Fibroblast of lung (primary cell): ENCODE measurements at regions not wholly inside any gene's neighbourhood (a gene's known extent, or its start where the extent isn't known, plus 50 kb on each side); places are given as distances from the start of the nearest gene placed in this dataset.

ENCODE experiments used
- DNase-seq, 2 donors: peaks; one replicate each; pipeline versions ENCODE4 v3.0.0 to v3.0.0-alpha.2; 2010; ENCODE audit warnings: low read depth in 2 of 2
- H2AFZ ChIP-seq: 2 replicates; pipeline ENCODE4 v1.5.1; 2012; ENCODE audit warnings: low read length, control low read depth, inconsistent platforms
- H3K27ac ChIP-seq: 2 replicates; pipeline ENCODE4 v1.5.1; 2011; ENCODE audit warnings: low read length, control low read depth; ENCODE audit not compliant: insufficient read depth
- H3K27me3 ChIP-seq: 2 replicates; pipeline ENCODE4 v1.5.1; 2011; ENCODE audit warnings: mild to moderate bottlenecking, low read length; ENCODE audit not compliant: control insufficient read depth, insufficient read depth
- H3K36me3 ChIP-seq: 2 replicates; pipeline ENCODE4 v1.5.1; 2011; ENCODE audit warnings: low read length; ENCODE audit not compliant: control insufficient read depth, insufficient read depth
- H3K4me1 ChIP-seq: 2 replicates; pipeline ENCODE4 v1.5.1; 2011; ENCODE audit warnings: low read length; ENCODE audit not compliant: control insufficient read depth, insufficient read depth; ENCODE audit errors: extremely low read depth
- H3K4me2 ChIP-seq: 2 replicates; pipeline ENCODE4 v1.5.1; 2011; ENCODE audit warnings: low read length, control low read depth; ENCODE audit not compliant: insufficient read depth; ENCODE audit errors: extremely low read depth
- H3K4me3 ChIP-seq, 4 experiments: fragments of 200-600 bp in 1 of 4; sonication (generic) in 1 of 4; replicated peaks in 1 of 4; 2 replicates each; pipeline ENCODE4 v1.5.1; 2011 to 2016; ENCODE audit warnings: low read length in 4 of 4, low read depth in 3 of 4, mild to moderate bottlenecking in 3 of 4, control low read depth in 2 of 4, inconsistent platforms in 1 of 4, mixed read lengths in 1 of 4; ENCODE audit not compliant: insufficient read depth in 1 of 4; ENCODE audit errors: control extremely low read depth in 1 of 4
- H3K79me2 ChIP-seq: 2 replicates; pipeline ENCODE4 v1.5.1; 2012; ENCODE audit warnings: mild to moderate bottlenecking, low read length, inconsistent platforms; ENCODE audit not compliant: control insufficient read depth, insufficient read depth
- H3K9ac ChIP-seq: 2 replicates; pipeline ENCODE4 v1.5.1; 2011; ENCODE audit warnings: mild to moderate bottlenecking, low read length, control low read depth; ENCODE audit not compliant: insufficient read depth
- H3K9me3 ChIP-seq: 2 replicates; pipeline ENCODE4 v1.5.1; 2012; ENCODE audit warnings: low read depth, low read length; ENCODE audit not compliant: control insufficient read depth, insufficient read depth
- H4K20me1 ChIP-seq: 2 replicates; pipeline ENCODE4 v1.5.1; 2011; ENCODE audit warnings: low read length; ENCODE audit not compliant: control insufficient read depth, insufficient read depth; ENCODE audit errors: extremely low read depth
- EZH2 ChIP-seq: IDR thresholded peaks from 2 replicates; pipeline ENCODE4 v1.5.1; 2012; ENCODE audit warnings: low read length, control low read depth, mild to moderate bottlenecking; ENCODE audit errors: missing control alignments
- TF ChIP-seq, protein P1 (sequence below), 2 donors: IDR thresholded peaks in 1 of 2; conservative IDR thresholded peaks in 1 of 2; 1 replicate in 1 of 2; 2 replicates in 1 of 2; pipeline ENCODE4 v1.5.1; 2011 to 2012; ENCODE audit warnings: low read length in 2 of 2, control low read depth in 1 of 2, inconsistent platforms in 1 of 2, low read depth in 1 of 2, mild to moderate bottlenecking in 1 of 2

DNA sequence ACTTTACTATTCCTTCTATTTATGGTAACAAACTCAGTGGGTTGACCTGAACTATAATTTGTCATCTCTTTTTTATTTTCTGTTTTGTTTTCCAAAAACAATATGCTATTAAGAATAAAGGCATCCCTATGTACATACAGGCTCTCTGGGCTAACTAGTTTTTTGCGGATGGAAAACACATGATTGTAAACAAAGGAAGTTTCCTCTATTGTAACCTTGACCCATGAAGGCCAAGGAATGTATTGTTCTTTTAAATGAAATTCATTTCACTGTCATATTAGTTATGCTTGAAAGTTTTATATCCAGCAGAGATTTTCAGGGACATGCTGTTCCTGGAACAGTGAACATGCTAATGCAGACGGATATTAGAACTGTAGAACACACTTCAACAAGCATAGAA lies 705.0 kb upstream of the SEL1L start:
- H3K27ac ChIP-seq: no peak overlapping the region
- no peak overlapping the region for H3K9ac ChIP-seq
- H3K36me3 ChIP-seq: no peaks in the 10 kb centered on the region
- TF ChIP-seq, protein P1, sequence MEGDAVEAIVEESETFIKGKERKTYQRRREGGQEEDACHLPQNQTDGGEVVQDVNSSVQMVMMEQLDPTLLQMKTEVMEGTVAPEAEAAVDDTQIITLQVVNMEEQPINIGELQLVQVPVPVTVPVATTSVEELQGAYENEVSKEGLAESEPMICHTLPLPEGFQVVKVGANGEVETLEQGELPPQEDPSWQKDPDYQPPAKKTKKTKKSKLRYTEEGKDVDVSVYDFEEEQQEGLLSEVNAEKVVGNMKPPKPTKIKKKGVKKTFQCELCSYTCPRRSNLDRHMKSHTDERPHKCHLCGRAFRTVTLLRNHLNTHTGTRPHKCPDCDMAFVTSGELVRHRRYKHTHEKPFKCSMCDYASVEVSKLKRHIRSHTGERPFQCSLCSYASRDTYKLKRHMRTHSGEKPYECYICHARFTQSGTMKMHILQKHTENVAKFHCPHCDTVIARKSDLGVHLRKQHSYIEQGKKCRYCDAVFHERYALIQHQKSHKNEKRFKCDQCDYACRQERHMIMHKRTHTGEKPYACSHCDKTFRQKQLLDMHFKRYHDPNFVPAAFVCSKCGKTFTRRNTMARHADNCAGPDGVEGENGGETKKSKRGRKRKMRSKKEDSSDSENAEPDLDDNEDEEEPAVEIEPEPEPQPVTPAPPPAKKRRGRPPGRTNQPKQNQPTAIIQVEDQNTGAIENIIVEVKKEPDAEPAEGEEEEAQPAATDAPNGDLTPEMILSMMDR (conservative IDR thresholded peaks at IDR 0.05 in 1 of 2, IDR thresholded peaks at IDR 0.05 in 1 of 2; ENCODE audit: low read depth in 1 of 2, low read length in 2 of 2): no peak
- TF ChIP-seq EZH2: no peak
- H3K79me2 ChIP-seq: no peaks in the 10 kb centered on the region
- no peaks in the 10 kb centered on the region for H3K9me3 ChIP-seq
- no peak for DNase-seq
- H2AFZ ChIP-seq: no peak overlapping the region
- no peaks in the 10 kb centered on the region for H4K20me1 ChIP-seq
- no peak overlapping the region for H3K4me2 ChIP-seq
- H3K27me3 ChIP-seq: no peaks in the 10 kb centered on the region
- H3K4me1 ChIP-seq: no peaks in the 10 kb centered on the region
- no peak overlapping the region for H3K4me3 ChIP-seq

GRCh38 chr14:82239223-82239622 lies 705.6 kb upstream of the SEL1L start:
- Histone ChIP-seq H3K9me3 (no peaks in the 10 kb centered on the region), H3K4me2 (no peak overlapping the region), H3K4me3 (no peak overlapping the region), H3K27ac (no peak overlapping the region), H3K9ac (no peak overlapping the region), H3K4me1 (no peaks in the 10 kb centered on the region), H3K79me2 (no peaks in the 10 kb centered on the region), H3K27me3 (no peaks in the 10 kb centered on the region), H4K20me1 (no peaks in the 10 kb centered on the region), H3K36me3 (no peaks in the 10 kb centered on the region), H2AFZ (no peak overlapping the region)
- DNase-seq: no peak
- no peak for TF ChIP-seq EZH2
- TF ChIP-seq, protein P1 (conservative IDR thresholded peaks at IDR 0.05 in 1 of 2, IDR thresholded peaks at IDR 0.05 in 1 of 2; ENCODE audit: low read depth in 1 of 2, low read length in 2 of 2): no peak

GRCh38 chr14:82244791-82245190 lies 711.1 kb upstream of the SEL1L start:
- H3K36me3 ChIP-seq: no peaks in the 10 kb centered on the region
- TF ChIP-seq EZH2: no peak
- TF ChIP-seq, protein P1 (conservative IDR thresholded peaks at IDR 0.05 in 1 of 2, IDR thresholded peaks at IDR 0.05 in 1 of 2; ENCODE audit: low read depth in 1 of 2, low read length in 2 of 2): no peak
- H3K4me3 ChIP-seq: no peak overlapping the region
- no peaks in the 10 kb centered on the region for H3K79me2 ChIP-seq
- no peaks in the 10 kb centered on the region for H3K4me1 ChIP-seq
- no peaks in the 10 kb centered on the region for H3K9me3 ChIP-seq
- DNase-seq: no peak
- H2AFZ ChIP-seq: no peak overlapping the region
- H3K27ac ChIP-seq: no peak overlapping the region
- H3K4me2 ChIP-seq: no peak overlapping the region
- no peak overlapping the region for H3K9ac ChIP-seq
- H4K20me1 ChIP-seq: no peaks in the 10 kb centered on the region
- no peaks in the 10 kb centered on the region for H3K27me3 ChIP-seq
